Liver (tissue), 8 donors: ENCODE measurements at regions not wholly inside any gene's neighbourhood (a gene's known extent, or its start where the extent isn't known, plus 50 kb on each side); places are given as distances from the start of the nearest gene placed in this dataset.

Experiments used
- DNase-seq: peaks from one replicate; pipeline ENCODE4 v3.0.0-alpha.2; 2017; ENCODE audit warnings: low spot score
- H3K27ac ChIP-seq, 2 donors: one replicate each; pipeline ENCODE4 v1.7.0; 2013; ENCODE audit warnings: inconsistent platforms in 2 of 2, low read length in 2 of 2, control low read depth in 1 of 2, low read depth in 1 of 2, mild to moderate bottlenecking in 1 of 2
- H3K27me3 ChIP-seq, 4 donors: one replicate each; pipeline versions ENCODE4 v1.6.1 to v1.7.0; 2013; ENCODE audit warnings: low read length in 3 of 4, inconsistent platforms in 1 of 4, mild to moderate bottlenecking in 1 of 4, moderate library complexity in 1 of 4; ENCODE audit not compliant: control insufficient read depth in 4 of 4, insufficient read depth in 4 of 4
- H3K36me3 ChIP-seq, 4 donors: one replicate each; pipeline versions ENCODE4 v1.6.1 to v1.7.0; 2013; ENCODE audit warnings: low read length in 3 of 4, mild to moderate bottlenecking in 3 of 4, low read depth in 1 of 4, moderate library complexity in 1 of 4; ENCODE audit not compliant: control insufficient read depth in 4 of 4, insufficient read depth in 3 of 4
- H3K4me1 ChIP-seq, 4 donors: one replicate each; pipeline versions ENCODE4 v1.6.1 to v1.7.0; 2013; ENCODE audit warnings: low read length in 3 of 4, mild to moderate bottlenecking in 3 of 4, moderate library complexity in 1 of 4; ENCODE audit not compliant: control insufficient read depth in 4 of 4, insufficient read depth in 4 of 4
- H3K4me3 ChIP-seq, 3 donors: one replicate each; pipeline versions ENCODE4 v1.6.1 to v1.7.0; 2013; ENCODE audit warnings: low read length in 3 of 3, control low read depth in 1 of 3, low read depth in 1 of 3, mild to moderate bottlenecking in 1 of 3
- H3K9ac ChIP-seq, 2 donors: one replicate each; pipeline ENCODE4 v1.7.0; 2013; ENCODE audit warnings: low read length in 2 of 2, mild to moderate bottlenecking in 2 of 2, moderate library complexity in 2 of 2, control low read depth in 1 of 2, low read depth in 1 of 2
- H3K9me3 ChIP-seq, 4 donors: one replicate each; pipeline versions ENCODE4 v1.6.1 to v1.7.0; 2013; ENCODE audit warnings: low read length in 3 of 4; ENCODE audit not compliant: control insufficient read depth in 4 of 4
- FOXA1 ChIP-seq: IDR thresholded peaks from 2 replicates; pipeline ENCODE4 v1.6.1; 2016; ENCODE audit warnings: antibody characterized with exemption
- GABPA ChIP-seq, 2 donors: IDR thresholded peaks in 1 of 2; conservative IDR thresholded peaks in 1 of 2; 2 replicates each; pipeline ENCODE4 v1.6.1; 2016; ENCODE audit warnings: antibody characterized with exemption in 2 of 2, mild to moderate bottlenecking in 1 of 2, moderate library complexity in 1 of 2
- HNF4A ChIP-seq, 2 donors: conservative IDR thresholded peaks; 2 replicates each; pipeline ENCODE4 v1.6.1; 2016; ENCODE audit warnings: antibody characterized with exemption in 2 of 2, mild to moderate bottlenecking in 2 of 2
- JUND ChIP-seq, 2 donors: IDR thresholded peaks; 2 replicates each; pipeline ENCODE4 v1.6.1; 2016; ENCODE audit warnings: antibody characterized with exemption in 2 of 2
- RAD21 ChIP-seq, 2 donors: IDR thresholded peaks; 2 replicates each; pipeline ENCODE4 v1.6.1; 2016; ENCODE audit warnings: antibody characterized with exemption in 2 of 2, mild to moderate bottlenecking in 2 of 2
- YY1 ChIP-seq: IDR thresholded peaks from 2 replicates; pipeline ENCODE4 v1.6.1; 2016; ENCODE audit warnings: antibody characterized with exemption, mild to moderate bottlenecking
- WGBS: extraction: QIAGEN DNeasy Blood & Tissue Kit; methylation state at CpG from one replicate; pipeline ENCODE4 v1.1.7; 2013; 5-methylcytosine and 5-hydroxymethylcytosine counted together
- TF ChIP-seq, protein P1 (sequence below): IDR thresholded peaks from 2 replicates; pipeline ENCODE4 v1.6.1; 2016; ENCODE audit warnings: antibody characterized with exemption, mild to moderate bottlenecking
- TF ChIP-seq, protein P2 (sequence below): fragments of 150-350 bp; IDR thresholded peaks from 2 replicates; pipeline ENCODE4 v1.5.1; 2017; ENCODE audit warnings: improper control_type of control experiment, low read depth, low read length; ENCODE audit not compliant: missing input control
- TF ChIP-seq, protein P3 (sequence below): IDR thresholded peaks from 2 replicates; pipeline ENCODE4 v1.6.1; 2016; ENCODE audit warnings: antibody characterized with exemption
- donor health status: healthy.
- donor health status: healthy.
- donor health status: healthy.
- donor health status: healthy.
- donor health status: healthy.

DNA sequence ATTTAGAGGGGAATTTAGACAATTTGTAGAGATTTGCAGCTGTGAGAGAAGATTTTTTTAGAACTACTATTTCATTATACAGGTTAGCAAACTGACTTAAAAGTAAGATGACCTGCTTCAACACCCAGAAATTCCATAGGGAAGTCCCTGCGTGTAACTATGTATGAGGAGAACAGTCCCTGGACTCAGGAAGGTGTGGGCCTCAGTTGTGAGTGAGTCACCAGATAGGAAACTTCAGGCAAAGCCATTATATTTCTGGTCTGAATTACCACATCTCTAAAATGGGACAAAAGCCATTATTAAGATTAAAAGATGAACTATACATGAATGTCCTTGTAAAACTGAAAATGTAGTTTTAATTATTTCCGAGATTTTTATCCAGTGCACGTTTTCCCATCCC lies 488.3 kb upstream of the GOLIM4 start:
- no peak overlapping the region for H3K4me3 ChIP-seq
- DNase-seq = no peak
- no peaks in the 10 kb centered on the region for H3K27me3 ChIP-seq
- H3K36me3 ChIP-seq = no peaks in the 10 kb centered on the region
- H3K9ac ChIP-seq = no peak overlapping the region
- H3K27ac ChIP-seq = no peak overlapping the region
- H3K9me3 ChIP-seq = no peaks in the 10 kb centered on the region
- TF ChIP-seq YY1 (no peak), GABPA (IDR thresholded peaks at IDR 0.05 in 1 of 2, conservative IDR thresholded peaks at IDR 0.05 in 1 of 2) (no peak), FOXA1 (no peak), RAD21 (IDR thresholded peaks at IDR 0.05) (no peak)
- TF ChIP-seq, protein P1, sequence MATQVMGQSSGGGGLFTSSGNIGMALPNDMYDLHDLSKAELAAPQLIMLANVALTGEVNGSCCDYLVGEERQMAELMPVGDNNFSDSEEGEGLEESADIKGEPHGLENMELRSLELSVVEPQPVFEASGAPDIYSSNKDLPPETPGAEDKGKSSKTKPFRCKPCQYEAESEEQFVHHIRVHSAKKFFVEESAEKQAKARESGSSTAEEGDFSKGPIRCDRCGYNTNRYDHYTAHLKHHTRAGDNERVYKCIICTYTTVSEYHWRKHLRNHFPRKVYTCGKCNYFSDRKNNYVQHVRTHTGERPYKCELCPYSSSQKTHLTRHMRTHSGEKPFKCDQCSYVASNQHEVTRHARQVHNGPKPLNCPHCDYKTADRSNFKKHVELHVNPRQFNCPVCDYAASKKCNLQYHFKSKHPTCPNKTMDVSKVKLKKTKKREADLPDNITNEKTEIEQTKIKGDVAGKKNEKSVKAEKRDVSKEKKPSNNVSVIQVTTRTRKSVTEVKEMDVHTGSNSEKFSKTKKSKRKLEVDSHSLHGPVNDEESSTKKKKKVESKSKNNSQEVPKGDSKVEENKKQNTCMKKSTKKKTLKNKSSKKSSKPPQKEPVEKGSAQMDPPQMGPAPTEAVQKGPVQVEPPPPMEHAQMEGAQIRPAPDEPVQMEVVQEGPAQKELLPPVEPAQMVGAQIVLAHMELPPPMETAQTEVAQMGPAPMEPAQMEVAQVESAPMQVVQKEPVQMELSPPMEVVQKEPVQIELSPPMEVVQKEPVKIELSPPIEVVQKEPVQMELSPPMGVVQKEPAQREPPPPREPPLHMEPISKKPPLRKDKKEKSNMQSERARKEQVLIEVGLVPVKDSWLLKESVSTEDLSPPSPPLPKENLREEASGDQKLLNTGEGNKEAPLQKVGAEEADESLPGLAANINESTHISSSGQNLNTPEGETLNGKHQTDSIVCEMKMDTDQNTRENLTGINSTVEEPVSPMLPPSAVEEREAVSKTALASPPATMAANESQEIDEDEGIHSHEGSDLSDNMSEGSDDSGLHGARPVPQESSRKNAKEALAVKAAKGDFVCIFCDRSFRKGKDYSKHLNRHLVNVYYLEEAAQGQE = no peak
- TF ChIP-seq, protein P2, sequence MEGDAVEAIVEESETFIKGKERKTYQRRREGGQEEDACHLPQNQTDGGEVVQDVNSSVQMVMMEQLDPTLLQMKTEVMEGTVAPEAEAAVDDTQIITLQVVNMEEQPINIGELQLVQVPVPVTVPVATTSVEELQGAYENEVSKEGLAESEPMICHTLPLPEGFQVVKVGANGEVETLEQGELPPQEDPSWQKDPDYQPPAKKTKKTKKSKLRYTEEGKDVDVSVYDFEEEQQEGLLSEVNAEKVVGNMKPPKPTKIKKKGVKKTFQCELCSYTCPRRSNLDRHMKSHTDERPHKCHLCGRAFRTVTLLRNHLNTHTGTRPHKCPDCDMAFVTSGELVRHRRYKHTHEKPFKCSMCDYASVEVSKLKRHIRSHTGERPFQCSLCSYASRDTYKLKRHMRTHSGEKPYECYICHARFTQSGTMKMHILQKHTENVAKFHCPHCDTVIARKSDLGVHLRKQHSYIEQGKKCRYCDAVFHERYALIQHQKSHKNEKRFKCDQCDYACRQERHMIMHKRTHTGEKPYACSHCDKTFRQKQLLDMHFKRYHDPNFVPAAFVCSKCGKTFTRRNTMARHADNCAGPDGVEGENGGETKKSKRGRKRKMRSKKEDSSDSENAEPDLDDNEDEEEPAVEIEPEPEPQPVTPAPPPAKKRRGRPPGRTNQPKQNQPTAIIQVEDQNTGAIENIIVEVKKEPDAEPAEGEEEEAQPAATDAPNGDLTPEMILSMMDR = no peak
- H3K4me1 ChIP-seq = peaks cover 0 to 13% (median 8%) of the 10 kb centered on the region in 4 donors
- 83% methylated on average over 3 of the region's 3 CpGs for WGBS

DNA sequence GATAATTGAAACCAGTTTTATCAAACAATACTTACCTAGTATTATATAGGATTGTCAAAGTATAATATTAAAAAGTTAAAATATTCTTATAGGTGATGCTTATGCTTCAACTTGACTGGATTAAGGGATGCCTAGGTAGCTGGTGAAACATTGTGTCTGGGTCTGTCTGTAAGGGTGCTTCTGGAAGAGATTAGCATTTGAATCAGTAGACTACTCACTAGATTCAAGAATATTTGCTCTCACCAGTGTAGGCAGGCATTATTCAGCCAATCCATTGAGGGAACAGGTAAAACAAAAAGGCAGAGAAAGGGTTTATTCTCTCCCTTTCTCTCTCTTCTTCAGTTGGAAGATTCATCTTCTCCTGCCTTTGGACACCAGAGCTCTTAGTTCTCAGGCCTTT lies 486.8 kb upstream of the GOLIM4 start:
- no peak overlapping the region for H3K27ac ChIP-seq
- H3K9me3 ChIP-seq = no peaks in the 10 kb centered on the region
- no peaks in the 10 kb centered on the region for H3K27me3 ChIP-seq
- H3K36me3 ChIP-seq = no peaks in the 10 kb centered on the region
- no peak overlapping the region for H3K9ac ChIP-seq
- TF ChIP-seq JUND (IDR thresholded peaks at IDR 0.05) = no peak
- H3K4me3 ChIP-seq = no peak overlapping the region
- H3K4me1 ChIP-seq = peaks cover 0 to 13% (median 8%) of the 10 kb centered on the region in 4 donors
- no peak for DNase-seq

DNA sequence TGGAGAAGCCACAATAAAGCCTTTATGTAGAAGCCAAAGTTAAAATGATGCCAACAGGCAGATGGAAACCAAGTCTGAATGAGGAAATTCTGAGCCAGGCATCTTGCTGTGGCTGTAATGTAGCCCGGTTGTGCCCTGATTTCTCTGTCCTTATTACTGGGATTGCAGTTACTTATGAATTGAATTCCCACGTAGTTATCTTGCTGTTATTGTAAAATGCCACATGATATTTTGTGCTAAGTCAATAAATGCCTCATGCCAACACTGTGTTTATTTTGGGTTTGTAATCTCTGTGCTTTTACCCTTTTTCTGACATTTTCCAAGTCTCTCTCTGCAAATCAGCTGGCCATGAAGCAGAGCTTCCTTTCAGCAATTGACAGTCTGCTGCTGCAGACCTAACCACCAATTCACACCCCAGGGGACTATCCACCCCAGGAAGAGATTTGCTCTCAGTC lies 486.1 kb upstream of the GOLIM4 start:
- no peak overlapping the region for H3K9ac ChIP-seq
- H3K4me3 ChIP-seq = no peak overlapping the region
- no peaks in the 10 kb centered on the region for H3K27me3 ChIP-seq
- no peak overlapping the region for H3K27ac ChIP-seq
- no peak for DNase-seq
- TF ChIP-seq YY1 (no peak), HNF4A (conservative IDR thresholded peaks at IDR 0.05) (no peak)
- TF ChIP-seq, protein P3, sequence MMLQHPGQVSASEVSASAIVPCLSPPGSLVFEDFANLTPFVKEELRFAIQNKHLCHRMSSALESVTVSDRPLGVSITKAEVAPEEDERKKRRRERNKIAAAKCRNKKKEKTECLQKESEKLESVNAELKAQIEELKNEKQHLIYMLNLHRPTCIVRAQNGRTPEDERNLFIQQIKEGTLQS = no peak
- WGBS = 27% methylated on average over 2 of the region's 2 CpGs
- H3K9me3 ChIP-seq = no peaks in the 10 kb centered on the region
- H3K36me3 ChIP-seq = no peaks in the 10 kb centered on the region
- peaks cover 0 to 18% (median 10%) of the 10 kb centered on the region in 4 donors for H3K4me1 ChIP-seq
